ENCODE measurements at regions not wholly inside any gene's neighbourhood (a gene's known extent, or its start where the extent isn't known, plus 50 kb on each side); places are given as distances from the start of the nearest gene placed in this dataset.

- H2AFZ ChIP-seq: peak overlapping the region; percentile 47
Measured at GRCh38 chr16:50467559-50467942, 80.6 kb upstream of the NKD1 start.

GRCh38 chr16:50466170-50466569 is 82.0 kb upstream of the NKD1 start:
- no peaks in the 10 kb centered on the region for H3K36me3 ChIP-seq (replicated peaks; ENCODE audit: insufficient read depth, low read depth)
- TF ChIP-seq CTCF (IDR thresholded peaks at IDR 0.05; ENCODE audit: poor library complexity) (no peak), EZH2 (IDR thresholded peaks at IDR 0.05; ENCODE audit: borderline replicate concordance) (no peak), EZH2phosphoT487 (IDR thresholded peaks at IDR 0.05; ENCODE audit: low read depth, severe bottlenecking, unreplicated experiment) (no peak)
- H3K27ac ChIP-seq: no peak overlapping the region
- no peak overlapping the region for H3K4me3 ChIP-seq
- H3K4me2 ChIP-seq: no peak overlapping the region
- DNase-seq (ENCODE audit: low spot score): no peak
- H3K9me2 ChIP-seq (replicated peaks; ENCODE audit: insufficient read depth): no peaks in the 10 kb centered on the region
- peaks cover 8% of the 10 kb centered on the region for H3K4me1 ChIP-seq (ENCODE audit: insufficient read depth)
- no peaks in the 10 kb centered on the region for H3K9me3 ChIP-seq (ENCODE audit: low read depth)
- H4K20me1 ChIP-seq (ENCODE audit: insufficient read depth, poor library complexity, severe bottlenecking): no peaks in the 10 kb centered on the region
- WGBS (ENCODE audit: low lambda C conversion rate, missing lambda C conversion rate): 90% methylated on average over 2 of the region's 2 CpGs
- H2AFZ ChIP-seq: no peak overlapping the region
- no peaks in the 10 kb centered on the region for H3K79me2 ChIP-seq
- H3K27me3 ChIP-seq: no peaks in the 10 kb centered on the region

More at GRCh38 chr16:50467559-50467942, 80.6 kb upstream of the NKD1 start:
- Histone ChIP-seq H3K9me2 (replicated peaks; ENCODE audit: insufficient read depth) (no peaks in the 10 kb centered on the region), H3K27ac (no peak overlapping the region), H4K20me1 (ENCODE audit: insufficient read depth, poor library complexity, severe bottlenecking) (no peaks in the 10 kb centered on the region), H3K4me2 (peak overlapping the region; percentile 96), H3K27me3 (no peaks in the 10 kb centered on the region), H3K36me3 (replicated peaks; ENCODE audit: insufficient read depth, low read depth) (no peaks in the 10 kb centered on the region), H3K4me3 (peak overlapping the region; percentile 2), H3K9me3 (ENCODE audit: low read depth) (no peaks in the 10 kb centered on the region), H3K4me1 (ENCODE audit: insufficient read depth) (peaks cover 8% of the 10 kb centered on the region), H3K79me2 (no peaks in the 10 kb centered on the region)
- WGBS (ENCODE audit: low lambda C conversion rate, missing lambda C conversion rate): 39% methylated on average over 13 of the region's 13 CpGs
- TF ChIP-seq EZH2phosphoT487 (IDR thresholded peaks at IDR 0.05; ENCODE audit: low read depth, severe bottlenecking, unreplicated experiment): no peak
- TF ChIP-seq CTCF (IDR thresholded peaks at IDR 0.05; ENCODE audit: poor library complexity): no peak
- no peak for TF ChIP-seq EZH2 (IDR thresholded peaks at IDR 0.05; ENCODE audit: borderline replicate concordance)
- no peak for DNase-seq (ENCODE audit: low spot score)

GRCh38 chr16:50464325-50465290 is 83.6 kb upstream of the NKD1 start:
- Histone ChIP-seq H3K27ac (no peak overlapping the region), H3K27me3 (peaks cover 2% of the 10 kb centered on the region), H3K4me3 (no peak overlapping the region), H3K9me2 (replicated peaks; ENCODE audit: insufficient read depth) (no peaks in the 10 kb centered on the region), H2AFZ (no peak overlapping the region), H4K20me1 (ENCODE audit: insufficient read depth, poor library complexity, severe bottlenecking) (no peaks in the 10 kb centered on the region), H3K9me3 (ENCODE audit: low read depth) (no peaks in the 10 kb centered on the region), H3K4me1 (ENCODE audit: insufficient read depth) (peaks cover 8% of the 10 kb centered on the region), H3K4me2 (no peak overlapping the region), H3K79me2 (no peaks in the 10 kb centered on the region), H3K36me3 (replicated peaks; ENCODE audit: insufficient read depth, low read depth) (no peaks in the 10 kb centered on the region)
- no peak for TF ChIP-seq CTCF (IDR thresholded peaks at IDR 0.05; ENCODE audit: poor library complexity)
- no peak for TF ChIP-seq EZH2phosphoT487 (IDR thresholded peaks at IDR 0.05; ENCODE audit: low read depth, severe bottlenecking, unreplicated experiment)
- TF ChIP-seq EZH2 (IDR thresholded peaks at IDR 0.05; ENCODE audit: borderline replicate concordance): no peak
- DNase-seq (ENCODE audit: low spot score): no peak
- WGBS (ENCODE audit: low lambda C conversion rate, missing lambda C conversion rate): 96% methylated on average over 16 of the region's 16 CpGs

Measured in hepatocyte (in vitro differentiated cells).